Spleen (tissue), 11 donors: ENCODE measurements at regions not wholly inside any gene's neighbourhood (a gene's known extent, or its start where the extent isn't known, plus 50 kb on each side); places are given as distances from the start of the nearest gene placed in this dataset.

Experiments used
- DNase-seq: peaks from one replicate; pipeline ENCODE4 v3.0.0-alpha.2; 2020
- H3K27ac ChIP-seq, 8 donors: fragments of 200-600 bp; sonication (generic) in 7 of 8; 1 replicate in 4 of 8; 2 replicates in 4 of 8; pipeline versions ENCODE4 v1.5.0 to v1.8.0; 2016 to 2021; ENCODE audit warnings: inconsistent platforms in 4 of 8, mild to moderate bottlenecking in 4 of 8, moderate library complexity in 1 of 8
- H3K27me3 ChIP-seq, 7 donors: fragments of 200-600 bp; sonication (generic) in 6 of 7; replicated peaks in 1 of 7; 1 replicate in 4 of 7; 2 replicates in 3 of 7; pipeline versions ENCODE4 v1.5.0 to v1.8.0; 2016 to 2021; ENCODE audit warnings: inconsistent platforms in 3 of 7, mild to moderate bottlenecking in 1 of 7
- H3K36me3 ChIP-seq, 6 donors: fragments of 200-600 bp; sonication (generic) in 5 of 6; 1 replicate in 4 of 6; 2 replicates in 2 of 6; pipeline versions ENCODE4 v1.5.0 to v1.8.0; 2016 to 2021; ENCODE audit warnings: inconsistent platforms in 2 of 6
- H3K4me1 ChIP-seq, 6 donors: fragments of 200-600 bp; sonication (generic) in 5 of 6; 1 replicate in 3 of 6; 2 replicates in 3 of 6; pipeline versions ENCODE4 v1.5.0 to v1.8.0; 2016 to 2021; ENCODE audit warnings: inconsistent platforms in 3 of 6
- H3K4me3 ChIP-seq, 8 donors: fragments of 200-600 bp; sonication (generic) in 7 of 8; 1 replicate in 4 of 8; 2 replicates in 4 of 8; pipeline versions ENCODE4 v1.5.0 to v1.8.0; 2016 to 2021; ENCODE audit warnings: inconsistent platforms in 4 of 8, mild to moderate bottlenecking in 4 of 8, moderate library complexity in 2 of 8
- H3K9me3 ChIP-seq, 8 donors: fragments of 200-600 bp; sonication (generic) in 7 of 8; 1 replicate in 4 of 8; 2 replicates in 4 of 8; pipeline versions ENCODE4 v1.5.0 to v1.8.0; 2016 to 2021; ENCODE audit warnings: inconsistent platforms in 4 of 8
- CTCF ChIP-seq, 11 experiments: fragments of 200-600 bp in 7 of 11; fragments of 450-650 bp in 4 of 11; sonication (generic) in 4 of 11; IDR thresholded peaks in 8 of 11; conservative IDR thresholded peaks in 3 of 11; 1 replicate in 7 of 11; 2 replicates in 4 of 11; pipeline versions ENCODE4 v1.4.0 to v1.8.0; 2016 to 2021; ENCODE audit warnings: antibody characterized with exemption in 11 of 11, inconsistent platforms in 4 of 11, mild to moderate bottlenecking in 1 of 11
- POLR2A ChIP-seq, 3 donors: fragments of 450-650 bp; IDR thresholded peaks; one replicate each; pipeline ENCODE4 v1.5.1; 2017; ENCODE audit warnings: antibody characterized with exemption in 3 of 3, mild to moderate bottlenecking in 1 of 3
- POLR2AphosphoS5 ChIP-seq, 3 donors: sonication (generic); formaldehyde crosslinking; IDR thresholded peaks; one replicate each; pipeline ENCODE4 v1.5.1; 2017; ENCODE audit warnings: antibody characterized with exemption in 3 of 3
- WGBS, 5 donors: extraction: QIAGEN DNeasy Blood & Tissue Kit in 3 of 5; methylation state at CpG; one replicate each; pipeline versions ENCODE4 v1.1.5 to v1.1.7; 2013 to 2018; 5-methylcytosine and 5-hydroxymethylcytosine counted together
- intact Hi-C: fragments of 100-400 bp; cut with DNase I; formaldehyde crosslinking; loops from one replicate; pipeline ENCODE4 v1.15.0; 2023; ENCODE audit warnings: low total_unique reads
- donor health status: healthy with polysubstance abuse.
- donor health status: DM: no; HTN: no; CAD: no; lungs with moderate emphysema.
- donor health status: DM: no; HTN: no; CAD: no.
- donor health status: Bipolar disorder and iron deficiency.
- donor health status: healthy.
- donor health status: DM: no; HTN: no; CAD: no.
- donor health status: DM: yes; HTN: yes; CAD: no.

DNA sequence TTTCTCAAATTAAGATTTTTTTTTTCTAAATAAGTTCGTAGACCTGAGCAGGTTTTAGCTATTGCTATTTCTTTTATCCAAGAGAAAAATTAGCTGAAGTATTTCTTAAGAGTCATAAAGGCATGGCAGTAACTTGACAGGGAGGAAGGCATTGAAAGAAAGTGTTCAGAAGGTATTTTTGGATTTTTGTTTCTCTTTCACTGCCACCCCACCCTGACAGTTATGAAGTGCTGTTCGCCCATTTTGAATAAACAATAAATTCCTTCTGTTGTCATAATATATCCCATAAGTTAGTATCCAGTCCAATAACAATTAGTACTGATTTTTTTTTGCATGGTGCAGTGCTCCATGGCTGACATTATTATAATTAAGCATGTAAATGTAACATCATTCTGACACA is 363.0 kb downstream of the NR2F2 start:
- Histone ChIP-seq H3K4me3 (no peak overlapping the region), H3K9me3 (no peaks in the 10 kb centered on the region), H3K36me3 (no peaks in the 10 kb centered on the region), H3K4me1 (no peaks in the 10 kb centered on the region), H3K27ac (no peak overlapping the region), H3K27me3 (no peaks in the 10 kb centered on the region)
- no peak for DNase-seq
- TF ChIP-seq POLR2A (IDR thresholded peaks at IDR 0.05) (no peak), CTCF (IDR thresholded peaks at IDR 0.05 in 8 of 11, conservative IDR thresholded peaks at IDR 0.05 in 3 of 11) (no peak), POLR2AphosphoS5 (IDR thresholded peaks at IDR 0.05) (no peak)
- intact Hi-C loops = no loop called here
- 80 to 91% (median 83%) methylated on average over 2 of the region's 2 CpGs for WGBS, 5 donors

- no peak for DNase-seq
- WGBS, 5 donors = 62 to 82% (median 73%) methylated on average over 4 of the region's 4 CpGs
- Histone ChIP-seq H3K27me3 (no peaks in the 10 kb centered on the region), H3K36me3 (no peaks in the 10 kb centered on the region), H3K27ac (no peak overlapping the region), H3K4me1 (no peaks in the 10 kb centered on the region), H3K4me3 (no peak overlapping the region), H3K9me3 (no peaks in the 10 kb centered on the region)
- TF ChIP-seq CTCF (IDR thresholded peaks at IDR 0.05 in 8 of 11, conservative IDR thresholded peaks at IDR 0.05 in 3 of 11) (no peak), POLR2AphosphoS5 (IDR thresholded peaks at IDR 0.05) (no peak), POLR2A (IDR thresholded peaks at IDR 0.05) (no peak)
- intact Hi-C loops = no loop called here
Observed at GRCh38 chr15:96693990-96694517, 363.6 kb downstream of the NR2F2 start.

- H3K4me3 ChIP-seq = no peak overlapping the region
- H3K4me1 ChIP-seq = no peaks in the 10 kb centered on the region
- H3K36me3 ChIP-seq = no peaks in the 10 kb centered on the region
- no peaks in the 10 kb centered on the region for H3K27me3 ChIP-seq
- intact Hi-C loops = no loop called here
- DNase-seq = no peak
- H3K9me3 ChIP-seq = no peaks in the 10 kb centered on the region
- TF ChIP-seq POLR2AphosphoS5 (IDR thresholded peaks at IDR 0.05) (no peak), POLR2A (IDR thresholded peaks at IDR 0.05) (no peak), CTCF (IDR thresholded peaks at IDR 0.05 in 8 of 11, conservative IDR thresholded peaks at IDR 0.05 in 3 of 11) (no peak)
- no peak overlapping the region for H3K27ac ChIP-seq
Observed at GRCh38 chr15:96695426-96695825, 364.9 kb downstream of the NR2F2 start.

DNA sequence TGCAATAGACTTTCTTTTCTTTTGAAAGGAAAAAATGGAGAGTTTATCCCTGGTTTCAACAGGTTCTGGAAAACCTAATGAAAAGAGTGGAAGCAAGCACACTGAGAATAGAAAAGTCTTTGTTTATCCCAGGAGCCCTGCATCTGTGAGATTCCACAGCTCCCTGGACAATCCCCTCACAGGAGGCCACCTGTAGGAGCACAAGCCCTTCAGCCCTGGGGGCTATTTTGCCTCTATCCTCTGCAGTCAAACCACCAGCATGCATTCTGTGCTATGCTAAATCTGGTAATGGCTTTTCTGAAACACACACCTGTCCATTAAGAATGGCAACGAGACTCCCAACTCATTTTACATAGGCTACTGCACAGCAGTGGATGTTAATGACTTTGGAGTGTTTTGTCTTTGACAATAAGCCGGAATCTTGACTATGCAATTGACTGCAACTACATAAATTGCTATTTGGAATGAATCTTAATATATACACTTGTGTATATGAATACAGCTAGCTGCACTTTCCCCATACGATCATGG is 369.4 kb downstream of the NR2F2 start:
- intact Hi-C loops = no loop called here
- Histone ChIP-seq H3K4me1 (no peaks in the 10 kb centered on the region), H3K36me3 (no peaks in the 10 kb centered on the region), H3K9me3 (no peaks in the 10 kb centered on the region), H3K4me3 (no peak overlapping the region), H3K27me3 (no peaks in the 10 kb centered on the region), H3K27ac (no peak overlapping the region)
- TF ChIP-seq POLR2AphosphoS5 (IDR thresholded peaks at IDR 0.05) (no peak), POLR2A (IDR thresholded peaks at IDR 0.05) (no peak), CTCF (IDR thresholded peaks at IDR 0.05 in 8 of 11, conservative IDR thresholded peaks at IDR 0.05 in 3 of 11) (no peak)
- DNase-seq = no peak
- WGBS, 5 donors = 55 to 67% (median 61%) methylated on average over 3 of the region's 3 CpGs
